22Rv1 (cell line): ENCODE measurements at regions not wholly inside any gene's neighbourhood (a gene's known extent, or its start where the extent isn't known, plus 50 kb on each side); places are given as distances from the start of the nearest gene placed in this dataset.

Source experiments
- ZFX ChIP-seq: fragments of 450-650 bp; IDR thresholded peaks from 2 replicates; pipeline ENCODE4 v1.6.1; 2017; ENCODE audit warnings: antibody characterized with exemption, borderline replicate concordance
- TF ChIP-seq, protein P1 (sequence below): fragments of 450-650 bp; IDR thresholded peaks from 2 replicates; pipeline ENCODE4 v1.5.1; 2017; ENCODE audit warnings: mild to moderate bottlenecking

GRCh38 chr3:43156812-43157455, 51.1 kb upstream of the POMGNT2 start:
- TF ChIP-seq, protein P1, sequence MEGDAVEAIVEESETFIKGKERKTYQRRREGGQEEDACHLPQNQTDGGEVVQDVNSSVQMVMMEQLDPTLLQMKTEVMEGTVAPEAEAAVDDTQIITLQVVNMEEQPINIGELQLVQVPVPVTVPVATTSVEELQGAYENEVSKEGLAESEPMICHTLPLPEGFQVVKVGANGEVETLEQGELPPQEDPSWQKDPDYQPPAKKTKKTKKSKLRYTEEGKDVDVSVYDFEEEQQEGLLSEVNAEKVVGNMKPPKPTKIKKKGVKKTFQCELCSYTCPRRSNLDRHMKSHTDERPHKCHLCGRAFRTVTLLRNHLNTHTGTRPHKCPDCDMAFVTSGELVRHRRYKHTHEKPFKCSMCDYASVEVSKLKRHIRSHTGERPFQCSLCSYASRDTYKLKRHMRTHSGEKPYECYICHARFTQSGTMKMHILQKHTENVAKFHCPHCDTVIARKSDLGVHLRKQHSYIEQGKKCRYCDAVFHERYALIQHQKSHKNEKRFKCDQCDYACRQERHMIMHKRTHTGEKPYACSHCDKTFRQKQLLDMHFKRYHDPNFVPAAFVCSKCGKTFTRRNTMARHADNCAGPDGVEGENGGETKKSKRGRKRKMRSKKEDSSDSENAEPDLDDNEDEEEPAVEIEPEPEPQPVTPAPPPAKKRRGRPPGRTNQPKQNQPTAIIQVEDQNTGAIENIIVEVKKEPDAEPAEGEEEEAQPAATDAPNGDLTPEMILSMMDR: no peak
- TF ChIP-seq ZFX: no peak
